ENCODE measurements at regions not wholly inside any gene's neighbourhood (a gene's known extent, or its start where the extent isn't known, plus 50 kb on each side); places are given as distances from the start of the nearest gene placed in this dataset.
A peak's percentile ranks its signal among the peaks of the same experiment; 100 is the strongest.

- no peak for ATAC-seq
- TF ChIP-seq POLR2A (IDR thresholded peaks at IDR 0.05) = no peak
- TF ChIP-seq, protein P1, sequence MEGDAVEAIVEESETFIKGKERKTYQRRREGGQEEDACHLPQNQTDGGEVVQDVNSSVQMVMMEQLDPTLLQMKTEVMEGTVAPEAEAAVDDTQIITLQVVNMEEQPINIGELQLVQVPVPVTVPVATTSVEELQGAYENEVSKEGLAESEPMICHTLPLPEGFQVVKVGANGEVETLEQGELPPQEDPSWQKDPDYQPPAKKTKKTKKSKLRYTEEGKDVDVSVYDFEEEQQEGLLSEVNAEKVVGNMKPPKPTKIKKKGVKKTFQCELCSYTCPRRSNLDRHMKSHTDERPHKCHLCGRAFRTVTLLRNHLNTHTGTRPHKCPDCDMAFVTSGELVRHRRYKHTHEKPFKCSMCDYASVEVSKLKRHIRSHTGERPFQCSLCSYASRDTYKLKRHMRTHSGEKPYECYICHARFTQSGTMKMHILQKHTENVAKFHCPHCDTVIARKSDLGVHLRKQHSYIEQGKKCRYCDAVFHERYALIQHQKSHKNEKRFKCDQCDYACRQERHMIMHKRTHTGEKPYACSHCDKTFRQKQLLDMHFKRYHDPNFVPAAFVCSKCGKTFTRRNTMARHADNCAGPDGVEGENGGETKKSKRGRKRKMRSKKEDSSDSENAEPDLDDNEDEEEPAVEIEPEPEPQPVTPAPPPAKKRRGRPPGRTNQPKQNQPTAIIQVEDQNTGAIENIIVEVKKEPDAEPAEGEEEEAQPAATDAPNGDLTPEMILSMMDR (IDR thresholded peaks at IDR 0.05) = no peak
Observed at GRCh38 chr11:122280870-122281269, 164.9 kb upstream of the BLID start.

DNA sequence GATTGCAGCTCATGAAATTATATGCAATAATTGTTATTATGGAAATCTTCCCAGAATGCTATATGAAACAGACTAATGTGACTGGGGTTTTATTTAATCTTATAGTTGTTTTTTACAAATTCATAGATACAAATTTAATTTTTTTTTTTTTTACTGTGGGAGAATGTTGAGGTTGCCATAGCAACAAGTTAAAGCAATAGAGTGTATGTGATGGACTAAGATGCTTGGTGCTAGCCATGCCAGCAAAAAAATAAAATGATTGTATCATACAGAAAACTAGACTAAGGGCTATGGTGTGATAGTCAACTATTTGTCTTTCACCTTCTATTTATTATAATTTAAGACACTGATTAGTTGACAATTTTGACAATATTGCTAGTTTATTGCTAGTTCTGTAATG is 163.2 kb upstream of the BLID start:
- no peak overlapping the region for H3K27ac ChIP-seq
- DNase-seq (no peak), ATAC-seq (no peak)

More at GRCh38 chr11:122280870-122281269, 164.9 kb upstream of the BLID start:
- Histone ChIP-seq H3K27me3 (no peaks in the 10 kb centered on the region), H3K4me1 (peaks cover 5% of the 10 kb centered on the region), H3K9me3 (no peaks in the 10 kb centered on the region), H3K36me3 (replicated peaks in 1 of 2; ENCODE audit: insufficient read depth in 1 of 2, low read depth in 2 of 2) (no peaks in the 10 kb centered on the region), H3K4me3 (no peak overlapping the region), H3K27ac (no peak overlapping the region)
- no peak for DNase-seq
- WGBS, 2 donors = 73 to 77% methylated on average over 5 of the region's 5 CpGs
- intact Hi-C loops (cut with DNase I) = no loop called here

GRCh38 chr11:122277493-122277892 is 161.5 kb upstream of the BLID start:
- ATAC-seq = no peak
- Histone ChIP-seq H3K27ac (no peak overlapping the region), H3K4me1 (peaks cover 27% of the 10 kb centered on the region), H3K27me3 (no peaks in the 10 kb centered on the region), H3K36me3 (replicated peaks in 1 of 2; ENCODE audit: insufficient read depth in 1 of 2, low read depth in 2 of 2) (no peaks in the 10 kb centered on the region), H3K4me3 (no peak overlapping the region), H3K9me3 (no peaks in the 10 kb centered on the region)
- peak in 1 of 4 donors; percentile 41 for DNase-seq
- 29 to 33% methylated on average over 4 of the region's 4 CpGs for WGBS, 2 donors
- intact Hi-C loops (cut with DNase I) = no loop called here
- no peak for TF ChIP-seq POLR2A (IDR thresholded peaks at IDR 0.05)
- TF ChIP-seq, protein P1 (IDR thresholded peaks at IDR 0.05) = peak in 2 of 7 experiments; percentile 15 to 18

More for the DNA sequence above, 163.2 kb upstream of the BLID start:
- Histone ChIP-seq H3K4me3 (no peak overlapping the region), H3K9me3 (no peaks in the 10 kb centered on the region), H3K27me3 (no peaks in the 10 kb centered on the region), H3K4me1 (peaks cover 10% of the 10 kb centered on the region), H3K36me3 (replicated peaks in 1 of 2; ENCODE audit: insufficient read depth in 1 of 2, low read depth in 2 of 2) (no peaks in the 10 kb centered on the region)
- intact Hi-C loops (cut with DNase I) = no loop called here
- TF ChIP-seq POLR2A (IDR thresholded peaks at IDR 0.05) = no peak
- TF ChIP-seq, protein P1 (IDR thresholded peaks at IDR 0.05) = no peak

DNA sequence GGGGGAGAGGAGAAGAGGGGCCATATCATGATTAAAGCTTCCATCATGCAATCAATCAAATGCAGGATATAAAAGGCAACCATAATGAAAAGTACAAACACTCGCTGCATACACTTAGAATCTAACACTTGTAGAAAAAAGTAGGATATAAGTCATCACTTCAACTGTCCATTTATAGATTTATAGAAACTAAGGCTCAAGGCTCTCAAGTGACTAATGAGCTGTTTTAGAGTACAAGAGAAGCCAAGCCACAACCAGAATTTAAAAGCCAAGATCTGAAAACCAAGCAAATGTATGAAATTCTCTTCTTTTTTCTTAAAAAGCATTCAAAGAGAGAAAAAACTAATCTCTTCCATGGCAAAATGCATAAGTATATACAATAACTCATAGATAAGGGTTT is 160.2 kb upstream of the BLID start:
- TF ChIP-seq, protein P1 (IDR thresholded peaks at IDR 0.05) = no peak
- TF ChIP-seq POLR2A (IDR thresholded peaks at IDR 0.05) = no peak
- H3K27me3 ChIP-seq = no peaks in the 10 kb centered on the region
- H3K9me3 ChIP-seq = no peaks in the 10 kb centered on the region
- no peak overlapping the region for H3K27ac ChIP-seq
- H3K4me1 ChIP-seq = peaks cover 40% of the 10 kb centered on the region
- ATAC-seq = no peak
- no peak overlapping the region for H3K4me3 ChIP-seq
- 94 to 100% methylated on average over 1 of the region's 1 CpG for WGBS, 2 donors
- intact Hi-C loops (cut with DNase I) = no loop called here
- no peaks in the 10 kb centered on the region for H3K36me3 ChIP-seq (replicated peaks in 1 of 2; ENCODE audit: insufficient read depth in 1 of 2, low read depth in 2 of 2)
- no peak for DNase-seq

DNA sequence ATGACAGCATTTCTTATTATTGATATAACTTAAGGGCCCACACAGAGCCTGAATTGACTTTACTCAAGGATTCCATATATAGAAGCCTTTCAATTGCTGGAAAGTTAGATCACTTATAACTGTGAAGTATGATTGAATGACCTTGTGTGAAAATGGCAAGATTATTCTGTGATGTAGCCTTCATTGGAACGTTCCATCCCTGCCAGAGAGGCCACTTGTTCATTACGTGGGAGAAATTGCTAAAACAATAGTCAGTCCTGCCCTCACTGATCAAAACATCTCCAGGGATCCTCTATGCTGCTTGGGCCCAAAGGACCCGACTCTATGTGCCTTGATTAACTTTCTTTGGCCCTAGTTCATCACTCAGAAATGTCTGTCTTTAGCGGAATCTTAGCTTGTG is 159.5 kb upstream of the BLID start:
- TF ChIP-seq, protein P1 (IDR thresholded peaks at IDR 0.05) = no peak
- TF ChIP-seq POLR2A (IDR thresholded peaks at IDR 0.05) = no peak

More for the DNA sequence above, 159.5 kb upstream of the BLID start:
- Histone ChIP-seq H3K4me1 (peaks cover 47% of the 10 kb centered on the region), H3K27ac (no peak overlapping the region), H3K36me3 (replicated peaks in 1 of 2; ENCODE audit: insufficient read depth in 1 of 2, low read depth in 2 of 2) (no peaks in the 10 kb centered on the region), H3K9me3 (no peaks in the 10 kb centered on the region), H3K27me3 (no peaks in the 10 kb centered on the region), H3K4me3 (no peak overlapping the region)
- ATAC-seq (no peak), DNase-seq (no peak)
- intact Hi-C loops (cut with DNase I) = no loop called here
- WGBS, 2 donors = 63 to 78% methylated on average over 4 of the region's 4 CpGs

All from body of pancreas (tissue), 4 donors.